Large intestine (tissue), 3 donors: ENCODE measurements at regions not wholly inside any gene's neighbourhood (a gene's known extent, or its start where the extent isn't known, plus 50 kb on each side); places are given as distances from the start of the nearest gene placed in this dataset.

Experiments used
- DNase-seq, 2 donors: peaks; one replicate each; pipeline versions ENCODE4 v3.0.0 to v3.0.0-alpha.2; 2013
- H3K27ac ChIP-seq: one replicate; pipeline ENCODE4 v1.5.1; 2013; ENCODE audit warnings: low read length
- H3K27me3 ChIP-seq: 2 replicates; pipeline ENCODE4 v1.6.1; 2013; ENCODE audit warnings: low read length; ENCODE audit not compliant: control insufficient read depth, insufficient read depth
- H3K36me3 ChIP-seq: 2 replicates; pipeline ENCODE4 v1.6.1; 2013; ENCODE audit warnings: low read length; ENCODE audit not compliant: control insufficient read depth, insufficient read depth
- H3K4me1 ChIP-seq: one replicate; pipeline ENCODE4 v1.6.1; 2013; ENCODE audit warnings: low read length; ENCODE audit not compliant: control insufficient read depth, insufficient read depth
- H3K4me3 ChIP-seq: one replicate; pipeline ENCODE4 v1.5.1; 2013; ENCODE audit warnings: low read length
- H3K9me3 ChIP-seq: one replicate; pipeline ENCODE4 v1.6.1; 2013; ENCODE audit warnings: mild to moderate bottlenecking, low read depth, low read length, moderate library complexity; ENCODE audit not compliant: control insufficient read depth
- WGBS: methylation state at CpG from one replicate; pipeline ENCODE4 v1.1.5; 2013; ENCODE audit warnings: low lambda C conversion rate; ENCODE audit not compliant: insufficient coverage; 5-methylcytosine and 5-hydroxymethylcytosine counted together

GRCh38 chr9:89829346-89829745, 224.5 kb downstream of the GADD45G start:
- Histone ChIP-seq H3K27me3 (no peaks in the 10 kb centered on the region), H3K4me1 (no peaks in the 10 kb centered on the region), H3K36me3 (no peaks in the 10 kb centered on the region), H3K4me3 (no peak overlapping the region), H3K9me3 (no peaks in the 10 kb centered on the region), H3K27ac (no peak overlapping the region)
- DNase-seq, result no peak
- WGBS, result 71% methylated on average over 2 of the region's 4 CpGs

GRCh38 chr9:89835666-89836065, 230.9 kb downstream of the GADD45G start:
- Histone ChIP-seq H3K27me3 (no peaks in the 10 kb centered on the region), H3K9me3 (no peaks in the 10 kb centered on the region), H3K27ac (no peak overlapping the region), H3K36me3 (no peaks in the 10 kb centered on the region), H3K4me3 (no peak overlapping the region), H3K4me1 (peaks cover 7% of the 10 kb centered on the region)
- DNase-seq, result peak in 1 of 2 donors; percentile 51
- 82% methylated on average over 2 of the region's 5 CpGs for WGBS

GRCh38 chr9:89837162-89837933, 232.5 kb downstream of the GADD45G start:
- H3K27ac ChIP-seq, result no peak overlapping the region
- H3K36me3 ChIP-seq, result no peaks in the 10 kb centered on the region
- peaks cover 18% of the 10 kb centered on the region for H3K4me1 ChIP-seq
- H3K4me3 ChIP-seq, result no peak overlapping the region
- no peaks in the 10 kb centered on the region for H3K27me3 ChIP-seq
- 83% methylated on average over 1 of the region's 11 CpGs for WGBS
- no peaks in the 10 kb centered on the region for H3K9me3 ChIP-seq
- DNase-seq, result no peak

- H3K36me3 ChIP-seq, result no peaks in the 10 kb centered on the region
- no peaks in the 10 kb centered on the region for H3K27me3 ChIP-seq
- H3K4me3 ChIP-seq, result no peak overlapping the region
- H3K27ac ChIP-seq, result no peak overlapping the region
- DNase-seq, result no peak
- peaks cover 24% of the 10 kb centered on the region for H3K4me1 ChIP-seq
- no peaks in the 10 kb centered on the region for H3K9me3 ChIP-seq
- WGBS, result no CpG with 5 or more reads among the region's 5 CpGs
These were observed 233.1 kb downstream of the GADD45G start for GRCh38 chr9:89837934-89838310.

GRCh38 chr9:89838621-89839020, 233.8 kb downstream of the GADD45G start:
- Histone ChIP-seq H3K4me3 (no peak overlapping the region), H3K27ac (no peak overlapping the region), H3K9me3 (no peaks in the 10 kb centered on the region), H3K4me1 (peaks cover 25% of the 10 kb centered on the region), H3K27me3 (no peaks in the 10 kb centered on the region), H3K36me3 (no peaks in the 10 kb centered on the region)
- DNase-seq, result no peak
- no CpG with 5 or more reads among the region's 6 CpGs for WGBS

- peaks cover 25% of the 10 kb centered on the region for H3K4me1 ChIP-seq
- no peaks in the 10 kb centered on the region for H3K27me3 ChIP-seq
- no peaks in the 10 kb centered on the region for H3K9me3 ChIP-seq
- peak; percentile 48 to 81 for DNase-seq
- no peak overlapping the region for H3K4me3 ChIP-seq
- peak overlapping the region; percentile 31 for H3K27ac ChIP-seq
- no peaks in the 10 kb centered on the region for H3K36me3 ChIP-seq
- no CpG with 5 or more reads among the region's 4 CpGs for WGBS
These were observed 234.6 kb downstream of the GADD45G start for GRCh38 chr9:89839449-89839848.

- no peaks in the 10 kb centered on the region for H3K27me3 ChIP-seq
- no peaks in the 10 kb centered on the region for H3K9me3 ChIP-seq
- no peak overlapping the region for H3K4me3 ChIP-seq
- DNase-seq, result peak; percentile 34 to 52
- no peaks in the 10 kb centered on the region for H3K36me3 ChIP-seq
- H3K4me1 ChIP-seq, result peaks cover 25% of the 10 kb centered on the region
- no CpG with 5 or more reads among the region's 7 CpGs for WGBS
- H3K27ac ChIP-seq, result peak overlapping the region; percentile 31
These were observed 235.1 kb downstream of the GADD45G start for GRCh38 chr9:89839952-89840351.

GRCh38 chr9:89841456-89841855, 236.6 kb downstream of the GADD45G start:
- Histone ChIP-seq H3K4me3 (no peak overlapping the region), H3K36me3 (no peaks in the 10 kb centered on the region)
- WGBS, result no CpG with 5 or more reads among the region's 5 CpGs

GRCh38 chr9:89842267-89842768, 237.5 kb downstream of the GADD45G start:
- Histone ChIP-seq H3K27me3 (no peaks in the 10 kb centered on the region), H3K9me3 (no peaks in the 10 kb centered on the region), H3K4me1 (peaks cover 25% of the 10 kb centered on the region), H3K36me3 (no peaks in the 10 kb centered on the region), H3K27ac (peak overlapping the region; percentile 69), H3K4me3 (no peak overlapping the region)
- peak; percentile 89 to 94 for DNase-seq
- WGBS, result no CpG with 5 or more reads among the region's 8 CpGs

More at GRCh38 chr9:89841456-89841855, 236.6 kb downstream of the GADD45G start:
- no peak overlapping the region for H3K27ac ChIP-seq
- no peak for DNase-seq
- H3K4me1 ChIP-seq, result peaks cover 25% of the 10 kb centered on the region
- H3K27me3 ChIP-seq, result no peaks in the 10 kb centered on the region
- no peaks in the 10 kb centered on the region for H3K9me3 ChIP-seq

- DNase-seq, result no peak
- Histone ChIP-seq H3K27ac (no peak overlapping the region), H3K27me3 (no peaks in the 10 kb centered on the region), H3K4me1 (peaks cover 25% of the 10 kb centered on the region), H3K9me3 (no peaks in the 10 kb centered on the region), H3K36me3 (no peaks in the 10 kb centered on the region), H3K4me3 (no peak overlapping the region)
- WGBS, result no CpG with 5 or more reads among the region's 5 CpGs
These were observed 238.3 kb downstream of the GADD45G start for GRCh38 chr9:89843074-89843473.

- WGBS, result no CpG with 5 or more reads among the region's 3 CpGs
- Histone ChIP-seq H3K27me3 (no peaks in the 10 kb centered on the region), H3K36me3 (no peaks in the 10 kb centered on the region), H3K27ac (no peak overlapping the region), H3K4me1 (peaks cover 25% of the 10 kb centered on the region), H3K9me3 (no peaks in the 10 kb centered on the region), H3K4me3 (no peak overlapping the region)
- no peak for DNase-seq
These were observed 238.8 kb downstream of the GADD45G start for GRCh38 chr9:89843591-89843990.
